ENCODE measurements at regions not wholly inside any gene's neighbourhood (a gene's known extent, or its start where the extent isn't known, plus 50 kb on each side); places are given as distances from the start of the nearest gene placed in this dataset.

GRCh38 chr14:98177551-98177950 lies 1094.4 kb downstream of the BCL11B start:
- H3K4me3 ChIP-seq (ENCODE audit: low read length) = no peak overlapping the region
- no peaks in the 10 kb centered on the region for H3K9me3 ChIP-seq (ENCODE audit: low read depth, low read length)
- no peaks in the 10 kb centered on the region for H3K27me3 ChIP-seq (ENCODE audit: insufficient read depth, low read length)
- peaks cover 38% of the 10 kb centered on the region for H3K4me1 ChIP-seq (ENCODE audit: insufficient read depth, low read length)

- Histone ChIP-seq H3K9me3 (ENCODE audit: low read depth, low read length) (no peaks in the 10 kb centered on the region), H3K4me1 (ENCODE audit: insufficient read depth, low read length) (peaks cover 49% of the 10 kb centered on the region), H3K27me3 (ENCODE audit: insufficient read depth, low read length) (no peaks in the 10 kb centered on the region), H3K4me3 (ENCODE audit: low read length) (no peak overlapping the region)
Measured at GRCh38 chr14:98181241-98181640, 1090.8 kb downstream of the BCL11B start.

GRCh38 chr14:98181768-98182167 lies 1090.2 kb downstream of the BCL11B start:
- Histone ChIP-seq H3K9me3 (ENCODE audit: low read depth, low read length) (no peaks in the 10 kb centered on the region), H3K4me1 (ENCODE audit: insufficient read depth, low read length) (peaks cover 50% of the 10 kb centered on the region), H3K27me3 (ENCODE audit: insufficient read depth, low read length) (no peaks in the 10 kb centered on the region), H3K4me3 (ENCODE audit: low read length) (no peak overlapping the region)

DNA sequence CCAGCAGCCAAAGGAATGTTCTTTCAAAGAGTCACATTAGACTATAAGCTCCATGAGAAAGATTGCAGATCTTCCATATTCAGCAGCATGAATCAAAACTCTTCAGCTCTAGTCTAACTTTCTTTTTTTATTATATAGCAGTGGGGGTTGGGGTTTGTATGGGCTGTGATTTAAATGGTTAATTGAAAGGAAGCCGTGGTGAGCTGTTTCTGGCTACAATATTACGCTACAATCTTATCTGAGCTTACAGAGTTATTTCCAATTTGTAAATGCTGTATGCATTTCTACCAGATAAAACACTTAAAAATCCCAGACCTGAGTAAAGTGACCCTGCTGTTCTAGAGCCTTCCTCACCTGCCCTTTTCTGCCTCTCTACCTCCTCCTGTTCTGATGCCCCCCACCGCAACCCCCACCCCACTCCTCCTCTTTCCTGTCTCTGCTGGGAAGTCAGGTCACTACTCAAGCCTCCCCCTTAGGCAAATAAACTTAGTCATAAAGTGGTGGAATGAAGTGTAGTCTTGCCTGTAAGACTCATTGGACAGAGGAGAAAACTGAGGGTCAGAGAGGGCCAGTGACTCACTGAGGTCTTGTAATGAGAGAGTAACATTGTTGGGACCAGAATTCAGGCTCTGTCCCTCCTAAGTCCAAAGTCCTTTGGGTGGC lies 1089.5 kb downstream of the BCL11B start:
- no peaks in the 10 kb centered on the region for H3K9me3 ChIP-seq (ENCODE audit: low read depth, low read length)
- no peak overlapping the region for H3K4me3 ChIP-seq (ENCODE audit: low read length)
- no peaks in the 10 kb centered on the region for H3K27me3 ChIP-seq (ENCODE audit: insufficient read depth, low read length)
- H3K4me1 ChIP-seq (ENCODE audit: insufficient read depth, low read length) = peaks cover 55% of the 10 kb centered on the region

DNA sequence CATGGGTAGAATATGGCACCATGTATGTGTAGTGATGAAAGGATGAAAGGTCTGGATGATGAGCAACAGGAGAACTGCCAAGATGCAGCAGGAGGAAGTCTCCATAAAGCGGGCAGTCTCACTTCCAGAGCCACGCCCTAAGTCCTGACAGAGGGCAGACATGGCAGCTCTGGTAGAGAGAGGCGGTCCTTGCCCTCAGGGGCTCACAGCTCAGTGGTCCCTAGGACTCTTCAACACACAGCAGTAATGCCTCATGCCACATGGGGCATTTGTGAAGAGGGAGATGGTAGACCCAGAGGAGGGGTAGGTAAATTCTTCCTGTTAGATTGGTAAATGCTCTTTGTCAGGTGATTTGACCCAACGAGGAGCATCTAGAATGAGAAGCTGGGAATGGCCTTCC lies 1088.4 kb downstream of the BCL11B start:
- H3K27me3 ChIP-seq (ENCODE audit: insufficient read depth, low read length) = no peaks in the 10 kb centered on the region
- no peak overlapping the region for H3K4me3 ChIP-seq (ENCODE audit: low read length)
- no peaks in the 10 kb centered on the region for H3K9me3 ChIP-seq (ENCODE audit: low read depth, low read length)
- peaks cover 63% of the 10 kb centered on the region for H3K4me1 ChIP-seq (ENCODE audit: insufficient read depth, low read length)

DNA sequence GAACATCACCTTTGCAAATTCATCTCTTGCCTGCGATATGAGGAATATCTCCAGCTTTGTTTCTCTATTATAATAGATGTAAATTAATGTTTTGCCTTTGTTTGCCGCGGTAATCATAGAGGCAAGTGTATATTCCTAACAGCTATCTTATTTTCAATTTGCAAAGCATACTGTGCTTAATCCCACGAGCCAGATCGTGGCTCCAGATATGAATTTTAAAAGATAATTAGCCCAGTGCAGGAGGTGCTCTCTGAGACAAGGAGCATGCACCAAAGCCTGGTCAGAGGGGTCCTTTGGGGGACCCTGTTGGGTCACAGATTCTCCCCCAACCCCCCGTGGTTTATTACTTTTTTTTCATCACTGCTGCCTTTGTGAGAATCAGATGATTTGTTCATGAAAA lies 1087.5 kb downstream of the BCL11B start:
- no peak overlapping the region for H3K4me3 ChIP-seq (ENCODE audit: low read length)
- no peaks in the 10 kb centered on the region for H3K9me3 ChIP-seq (ENCODE audit: low read depth, low read length)
- H3K27me3 ChIP-seq (ENCODE audit: insufficient read depth, low read length) = no peaks in the 10 kb centered on the region
- peaks cover 70% of the 10 kb centered on the region for H3K4me1 ChIP-seq (ENCODE audit: insufficient read depth, low read length)

- H3K4me1 ChIP-seq (ENCODE audit: insufficient read depth, low read length) = peaks cover 70% of the 10 kb centered on the region
- H3K27me3 ChIP-seq (ENCODE audit: insufficient read depth, low read length) = no peaks in the 10 kb centered on the region
- H3K9me3 ChIP-seq (ENCODE audit: low read depth, low read length) = no peaks in the 10 kb centered on the region
- no peak overlapping the region for H3K4me3 ChIP-seq (ENCODE audit: low read length)
Measured at GRCh38 chr14:98185036-98185435, 1087.0 kb downstream of the BCL11B start.

GRCh38 chr14:98186140-98186539 lies 1085.9 kb downstream of the BCL11B start:
- H3K4me1 ChIP-seq (ENCODE audit: insufficient read depth, low read length) = peaks cover 72% of the 10 kb centered on the region
- H3K9me3 ChIP-seq (ENCODE audit: low read depth, low read length) = no peaks in the 10 kb centered on the region
- no peaks in the 10 kb centered on the region for H3K27me3 ChIP-seq (ENCODE audit: insufficient read depth, low read length)
- H3K4me3 ChIP-seq (ENCODE audit: low read length) = no peak overlapping the region

- no peaks in the 10 kb centered on the region for H3K27me3 ChIP-seq (ENCODE audit: insufficient read depth, low read length)
- no peaks in the 10 kb centered on the region for H3K9me3 ChIP-seq (ENCODE audit: low read depth, low read length)
- H3K4me1 ChIP-seq (ENCODE audit: insufficient read depth, low read length) = peaks cover 64% of the 10 kb centered on the region
- no peak overlapping the region for H3K4me3 ChIP-seq (ENCODE audit: low read length)
Measured at GRCh38 chr14:98187281-98187680, 1084.7 kb downstream of the BCL11B start.

DNA sequence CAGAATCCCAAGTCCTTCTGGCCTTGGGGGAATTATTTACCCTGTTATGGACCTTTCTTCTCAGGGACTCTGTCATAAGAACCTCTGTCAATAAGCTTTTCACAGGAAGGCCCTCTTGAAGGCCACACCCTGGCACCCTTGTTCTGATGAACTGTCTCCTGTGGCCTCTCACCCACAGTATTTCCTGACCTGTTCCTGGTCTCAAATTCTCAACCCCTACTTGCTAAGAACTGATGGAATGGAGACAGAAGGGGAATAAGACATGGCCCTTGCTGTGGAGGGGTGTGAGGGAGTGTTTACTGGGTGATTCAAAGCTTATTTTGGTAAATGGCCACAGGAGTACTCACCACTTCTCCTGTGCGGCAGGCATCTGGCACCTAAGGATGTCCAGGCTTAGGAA lies 1082.9 kb downstream of the BCL11B start:
- no peaks in the 10 kb centered on the region for H3K27me3 ChIP-seq (ENCODE audit: insufficient read depth, low read length)
- no peaks in the 10 kb centered on the region for H3K9me3 ChIP-seq (ENCODE audit: low read depth, low read length)
- H3K4me1 ChIP-seq (ENCODE audit: insufficient read depth, low read length) = peaks cover 58% of the 10 kb centered on the region
- H3K4me3 ChIP-seq (ENCODE audit: low read length) = no peak overlapping the region

DNA sequence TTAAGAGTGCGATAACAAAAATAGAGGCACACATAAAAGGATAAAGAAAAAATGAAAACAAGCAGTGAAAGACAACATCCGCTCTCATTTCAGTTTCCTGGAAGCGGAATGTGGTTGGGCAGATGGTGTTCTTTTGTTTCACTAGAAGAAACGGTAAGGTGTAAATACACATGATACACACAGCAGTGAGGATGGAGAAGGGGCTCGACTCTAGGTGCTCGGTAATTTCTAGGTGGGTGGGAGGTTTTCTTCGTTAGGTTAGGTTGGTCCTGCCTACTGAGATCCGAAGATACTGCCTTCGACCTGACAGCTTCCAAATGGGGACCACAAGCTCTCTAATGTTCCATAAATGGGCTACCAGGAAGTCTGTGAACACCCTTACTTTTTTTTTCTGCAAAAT lies 1082.5 kb downstream of the BCL11B start:
- H3K9me3 ChIP-seq (ENCODE audit: low read depth, low read length) = no peaks in the 10 kb centered on the region
- H3K27me3 ChIP-seq (ENCODE audit: insufficient read depth, low read length) = no peaks in the 10 kb centered on the region
- H3K4me3 ChIP-seq (ENCODE audit: low read length) = no peak overlapping the region
- H3K4me1 ChIP-seq (ENCODE audit: insufficient read depth, low read length) = peaks cover 53% of the 10 kb centered on the region

GRCh38 chr14:98189944-98190343 lies 1082.1 kb downstream of the BCL11B start:
- Histone ChIP-seq H3K9me3 (ENCODE audit: low read depth, low read length) (no peaks in the 10 kb centered on the region), H3K4me1 (ENCODE audit: insufficient read depth, low read length) (peaks cover 49% of the 10 kb centered on the region), H3K4me3 (ENCODE audit: low read length) (no peak overlapping the region), H3K27me3 (ENCODE audit: insufficient read depth, low read length) (no peaks in the 10 kb centered on the region)

DNA sequence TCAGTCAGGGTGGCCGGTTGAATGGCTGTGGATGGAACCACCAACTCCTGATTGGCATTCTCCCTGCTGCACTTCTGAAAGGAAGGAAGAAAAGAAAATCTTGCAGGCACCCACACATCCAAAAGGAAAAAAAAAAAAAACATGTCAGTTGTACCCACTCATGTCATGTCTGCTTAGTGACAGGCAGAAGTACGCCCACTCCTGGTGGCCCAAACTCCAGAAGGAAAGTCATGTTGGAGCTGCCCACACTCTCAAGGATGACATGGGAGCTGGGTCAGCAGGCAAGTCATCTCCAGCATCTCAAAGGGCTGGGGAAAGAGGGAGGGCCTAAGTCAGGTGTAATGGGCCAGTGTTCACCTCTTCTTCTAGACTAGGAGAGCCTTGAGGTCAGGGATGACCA lies 1079.1 kb downstream of the BCL11B start:
- Histone ChIP-seq H3K27me3 (ENCODE audit: insufficient read depth, low read length) (no peaks in the 10 kb centered on the region), H3K4me1 (ENCODE audit: insufficient read depth, low read length) (peaks cover 35% of the 10 kb centered on the region), H3K4me3 (ENCODE audit: low read length) (no peak overlapping the region), H3K9me3 (ENCODE audit: low read depth, low read length) (no peaks in the 10 kb centered on the region)

DNA sequence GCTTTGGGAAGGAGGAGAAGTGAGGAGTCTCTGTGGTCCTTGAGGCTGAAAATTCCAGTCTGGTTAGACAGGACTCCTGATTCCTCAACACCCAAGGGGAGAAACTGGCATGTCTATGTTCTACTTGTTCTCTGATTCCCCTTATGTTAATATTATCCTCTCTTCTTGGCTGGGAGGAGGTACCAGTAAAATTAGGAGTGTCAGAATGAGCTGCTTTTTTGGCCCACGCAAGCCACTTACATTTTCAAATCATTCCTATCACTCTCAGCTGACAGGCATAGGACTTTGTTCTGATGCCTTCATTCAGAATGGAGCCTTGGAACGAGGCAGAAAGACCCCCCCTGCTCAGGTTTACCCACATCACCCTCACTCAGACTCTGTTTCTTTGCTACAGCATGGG lies 1077.2 kb downstream of the BCL11B start:
- Histone ChIP-seq H3K27me3 (ENCODE audit: insufficient read depth, low read length) (no peaks in the 10 kb centered on the region), H3K4me1 (ENCODE audit: insufficient read depth, low read length) (peaks cover 34% of the 10 kb centered on the region), H3K9me3 (ENCODE audit: low read depth, low read length) (no peaks in the 10 kb centered on the region), H3K4me3 (ENCODE audit: low read length) (no peak overlapping the region)

- H3K4me3 ChIP-seq (ENCODE audit: low read length) = no peak overlapping the region
- H3K27me3 ChIP-seq (ENCODE audit: insufficient read depth, low read length) = no peaks in the 10 kb centered on the region
- no peaks in the 10 kb centered on the region for H3K9me3 ChIP-seq (ENCODE audit: low read depth, low read length)
- H3K4me1 ChIP-seq (ENCODE audit: insufficient read depth, low read length) = peaks cover 34% of the 10 kb centered on the region
Measured at GRCh38 chr14:98195256-98195655, 1076.7 kb downstream of the BCL11B start.

DNA sequence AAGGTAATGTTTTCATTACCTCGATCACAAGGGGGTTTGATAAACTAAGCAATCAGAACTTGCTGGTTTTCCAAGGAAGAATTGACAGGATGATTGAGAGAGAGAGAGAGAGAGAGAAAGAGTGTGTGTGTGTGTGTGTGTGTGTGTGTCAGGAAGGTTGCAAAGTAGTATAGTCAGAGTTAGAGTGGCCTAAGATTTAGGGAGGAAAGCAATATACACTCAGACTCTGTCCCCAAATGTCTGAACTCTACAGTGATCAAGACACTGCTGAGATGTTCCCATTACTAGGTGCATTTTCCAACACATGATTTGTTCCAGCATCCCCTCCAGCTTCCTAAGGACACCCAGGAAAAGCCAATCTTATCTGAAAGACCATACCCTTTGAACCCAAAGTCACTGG lies 1074.1 kb downstream of the BCL11B start:
- H3K27me3 ChIP-seq (ENCODE audit: insufficient read depth, low read length) = no peaks in the 10 kb centered on the region
- H3K4me3 ChIP-seq (ENCODE audit: low read length) = no peak overlapping the region
- no peaks in the 10 kb centered on the region for H3K9me3 ChIP-seq (ENCODE audit: low read depth, low read length)
- H3K4me1 ChIP-seq (ENCODE audit: insufficient read depth, low read length) = peaks cover 23% of the 10 kb centered on the region
